Breast epithelium (tissue), 3 donors: ENCODE measurements at regions not wholly inside any gene's neighbourhood (a gene's known extent, or its start where the extent isn't known, plus 50 kb on each side); places are given as distances from the start of the nearest gene placed in this dataset.

ENCODE experiments used
- CTCF ChIP-seq, 3 donors: fragments of 450-650 bp; IDR thresholded peaks; one replicate each; pipeline ENCODE4 v1.5.1; 2016 to 2017; ENCODE audit warnings: antibody characterized with exemption in 3 of 3, mild to moderate bottlenecking in 3 of 3, moderate library complexity in 3 of 3
- POLR2A ChIP-seq: fragments of 450-650 bp; IDR thresholded peaks from one replicate; pipeline ENCODE4 v1.6.1; 2016; ENCODE audit warnings: antibody characterized with exemption, mild to moderate bottlenecking, moderate library complexity

- TF ChIP-seq CTCF (IDR thresholded peaks at IDR 0.05) = no peak
- no peak for TF ChIP-seq POLR2A
These were observed 539.6 kb downstream of the PDHA2 start for GRCh38 chr4:96379524-96379923.
